Lower lobe of right lung (tissue), 2 donors: ENCODE measurements at regions not wholly inside any gene's neighbourhood (a gene's known extent, or its start where the extent isn't known, plus 50 kb on each side); places are given as distances from the start of the nearest gene placed in this dataset.

ENCODE experiments used
- ATAC-seq, 2 donors: fragments of 200-7000 bp; cut with Tn5 transposase; one replicate each; pipeline ENCODE4 v1.9.1; 2020 to 2022; ENCODE audit warnings: mild to moderate bottlenecking in 2 of 2, moderate library complexity in 2 of 2
- DNase-seq: peaks from one replicate; pipeline ENCODE4 v3.0.0-alpha.2; 2020
- H3K27ac ChIP-seq: fragments of 200-600 bp; one replicate; pipeline ENCODE4 v1.8.0; 2022
- H3K27me3 ChIP-seq: fragments of 200-600 bp; one replicate; pipeline ENCODE4 v1.8.0; 2022; ENCODE audit warnings: low read depth
- H3K36me3 ChIP-seq: fragments of 200-600 bp; one replicate; pipeline ENCODE4 v1.8.0; 2022; ENCODE audit warnings: mild to moderate bottlenecking
- H3K4me1 ChIP-seq: fragments of 200-600 bp; one replicate; pipeline ENCODE4 v1.8.0; 2022
- H3K4me3 ChIP-seq: fragments of 200-600 bp; one replicate; pipeline ENCODE4 v1.8.0; 2022; ENCODE audit warnings: mild to moderate bottlenecking
- H3K9me3 ChIP-seq: fragments of 200-600 bp; one replicate; pipeline ENCODE4 v1.8.0; 2022
- intact Hi-C: fragments of 100-400 bp; cut with DNase I; formaldehyde crosslinking; loops from one replicate; pipeline ENCODE4 v1.11.0; 2022
- TF ChIP-seq, protein P1 (sequence below): fragments of 200-600 bp; IDR thresholded peaks from one replicate; pipeline ENCODE4 v1.8.0; 2022; ENCODE audit warnings: antibody characterized with exemption, mild to moderate bottlenecking
- donor health status: DM: no; HTN: yes; CAD: no; lungs with severe emphysema.

GRCh38 chr7:130917669-130918128 lies 183.7 kb upstream of the KLF14 start:
- DNase-seq, result no peak
- ATAC-seq, result no peak
- H3K36me3 ChIP-seq, result peaks cover 15% of the 10 kb centered on the region
- H3K4me1 ChIP-seq, result peaks cover 88% of the 10 kb centered on the region
- H3K9me3 ChIP-seq, result no peaks in the 10 kb centered on the region
- no peaks in the 10 kb centered on the region for H3K27me3 ChIP-seq
- no peak overlapping the region for H3K4me3 ChIP-seq
- no peak overlapping the region for H3K27ac ChIP-seq
- intact Hi-C loops, result no loop called here
- TF ChIP-seq, protein P1, sequence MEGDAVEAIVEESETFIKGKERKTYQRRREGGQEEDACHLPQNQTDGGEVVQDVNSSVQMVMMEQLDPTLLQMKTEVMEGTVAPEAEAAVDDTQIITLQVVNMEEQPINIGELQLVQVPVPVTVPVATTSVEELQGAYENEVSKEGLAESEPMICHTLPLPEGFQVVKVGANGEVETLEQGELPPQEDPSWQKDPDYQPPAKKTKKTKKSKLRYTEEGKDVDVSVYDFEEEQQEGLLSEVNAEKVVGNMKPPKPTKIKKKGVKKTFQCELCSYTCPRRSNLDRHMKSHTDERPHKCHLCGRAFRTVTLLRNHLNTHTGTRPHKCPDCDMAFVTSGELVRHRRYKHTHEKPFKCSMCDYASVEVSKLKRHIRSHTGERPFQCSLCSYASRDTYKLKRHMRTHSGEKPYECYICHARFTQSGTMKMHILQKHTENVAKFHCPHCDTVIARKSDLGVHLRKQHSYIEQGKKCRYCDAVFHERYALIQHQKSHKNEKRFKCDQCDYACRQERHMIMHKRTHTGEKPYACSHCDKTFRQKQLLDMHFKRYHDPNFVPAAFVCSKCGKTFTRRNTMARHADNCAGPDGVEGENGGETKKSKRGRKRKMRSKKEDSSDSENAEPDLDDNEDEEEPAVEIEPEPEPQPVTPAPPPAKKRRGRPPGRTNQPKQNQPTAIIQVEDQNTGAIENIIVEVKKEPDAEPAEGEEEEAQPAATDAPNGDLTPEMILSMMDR, result no peak

DNA sequence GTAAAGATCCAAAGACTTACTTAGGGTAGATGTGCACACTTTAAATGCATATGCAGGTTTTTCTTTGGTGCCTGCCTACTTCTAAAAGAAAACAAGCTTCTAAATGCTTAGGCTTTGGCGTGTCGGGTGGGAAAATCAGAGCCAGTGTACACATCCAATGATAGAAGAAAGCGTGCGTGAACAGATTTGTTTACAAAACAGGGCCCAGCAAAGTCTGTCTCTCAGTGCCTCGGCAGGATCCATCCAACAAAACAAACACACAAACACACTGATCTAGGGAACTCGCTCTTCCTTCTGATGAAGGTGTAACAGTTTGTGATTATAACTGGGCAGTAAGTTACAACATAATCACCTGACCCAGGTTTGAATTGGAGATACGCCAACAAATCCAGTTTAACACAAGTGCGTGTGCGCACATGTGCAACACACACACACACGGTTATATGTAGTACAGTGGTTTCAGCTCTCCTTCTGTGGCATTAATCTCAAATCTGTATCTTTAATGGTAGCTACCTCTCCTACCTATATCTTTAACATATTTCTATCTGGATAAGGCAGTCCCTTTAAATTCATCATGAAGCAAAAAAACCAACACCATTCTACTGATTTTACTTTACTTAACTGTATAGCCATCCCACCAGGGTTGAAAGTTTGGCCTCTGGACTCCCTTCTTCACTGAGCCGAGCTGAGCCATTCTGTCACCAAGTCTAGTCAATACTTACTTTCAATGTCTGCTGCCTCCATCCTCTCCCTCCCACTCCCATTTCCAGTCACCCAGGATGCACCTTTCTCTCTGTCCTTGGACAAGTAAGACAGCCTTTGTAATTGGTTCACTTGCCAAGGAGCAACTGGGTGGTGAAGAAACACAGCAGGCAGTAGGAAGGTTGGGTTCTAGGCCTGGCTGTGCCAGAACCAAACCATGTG lies 184.4 kb upstream of the KLF14 start:
- TF ChIP-seq, protein P1, result no peak
- no peak overlapping the region for H3K27ac ChIP-seq
- H3K9me3 ChIP-seq, result no peaks in the 10 kb centered on the region
- intact Hi-C loops, result no loop called here
- H3K27me3 ChIP-seq, result no peaks in the 10 kb centered on the region
- ATAC-seq, result no peak
- H3K4me1 ChIP-seq, result peaks cover 91% of the 10 kb centered on the region
- no peak for DNase-seq
- H3K36me3 ChIP-seq, result peaks cover 15% of the 10 kb centered on the region
- no peak overlapping the region for H3K4me3 ChIP-seq

DNA sequence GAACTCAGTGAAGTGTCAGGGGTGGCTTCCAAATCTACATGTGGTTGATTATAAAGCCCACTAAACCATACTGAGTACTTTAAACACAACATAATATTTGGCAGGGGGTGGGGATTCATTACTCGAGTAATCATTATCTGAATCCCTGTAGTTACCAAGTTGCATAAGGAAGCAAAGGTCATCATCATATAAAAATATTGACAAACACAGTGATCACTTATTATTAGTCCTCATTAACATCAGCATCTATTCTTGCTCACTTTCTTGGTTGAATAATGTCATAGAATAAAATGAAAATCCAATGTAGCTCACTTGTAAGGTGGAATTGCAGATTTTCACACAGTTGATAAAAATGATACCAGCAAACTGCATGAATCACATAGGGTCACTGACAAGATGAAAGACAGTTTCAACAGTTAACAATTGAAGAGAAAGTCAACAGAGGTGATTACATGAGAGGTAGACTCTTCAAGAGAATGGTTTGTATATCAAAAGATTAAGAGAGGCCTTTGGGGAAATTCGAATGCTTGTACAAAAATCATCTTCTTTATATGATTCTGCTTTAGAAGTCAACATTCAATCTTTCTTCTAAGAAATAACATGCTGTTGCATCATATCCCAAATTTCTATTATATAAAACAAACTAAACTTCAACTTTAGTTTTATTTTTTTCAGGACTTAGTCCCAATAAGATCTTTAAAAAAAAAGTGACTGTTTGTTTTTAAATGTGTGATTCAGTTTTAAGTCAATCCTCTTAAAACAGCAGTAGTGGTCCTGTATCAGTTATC lies 185.5 kb upstream of the KLF14 start:
- peaks cover 15% of the 10 kb centered on the region for H3K36me3 ChIP-seq
- intact Hi-C loops, result no loop called here
- H3K27me3 ChIP-seq, result no peaks in the 10 kb centered on the region
- TF ChIP-seq, protein P1, result no peak
- H3K27ac ChIP-seq, result no peak overlapping the region
- DNase-seq, result no peak
- ATAC-seq, result no peak
- H3K4me1 ChIP-seq, result peaks cover 86% of the 10 kb centered on the region
- no peaks in the 10 kb centered on the region for H3K9me3 ChIP-seq
- H3K4me3 ChIP-seq, result no peak overlapping the region

GRCh38 chr7:130920122-130920521 lies 186.1 kb upstream of the KLF14 start:
- no peak overlapping the region for H3K27ac ChIP-seq

More at GRCh38 chr7:130920122-130920521, 186.1 kb upstream of the KLF14 start:
- no peaks in the 10 kb centered on the region for H3K27me3 ChIP-seq
- H3K9me3 ChIP-seq, result no peaks in the 10 kb centered on the region
- no peak overlapping the region for H3K4me3 ChIP-seq
- DNase-seq (no peak), ATAC-seq (no peak)
- TF ChIP-seq, protein P1, result no peak
- H3K4me1 ChIP-seq, result peaks cover 86% of the 10 kb centered on the region
- intact Hi-C loops, result no loop called here
- H3K36me3 ChIP-seq, result peaks cover 15% of the 10 kb centered on the region
